Type B pancreatic cell (in vitro differentiated cells): ENCODE measurements at regions not wholly inside any gene's neighbourhood (a gene's known extent, or its start where the extent isn't known, plus 50 kb on each side); places are given as distances from the start of the nearest gene placed in this dataset.

ENCODE experiments used
- DNase-seq: peaks from one replicate; pipeline ENCODE4 v3.0.0; 2021; ENCODE audit warnings: mixed read lengths; ENCODE audit not compliant: unreplicated experiment; ENCODE audit errors: extremely low spot score
- H3K27ac Mint-ChIP-seq: 2 replicates; pipeline ENCODE4 v1.8.0; 2021; ENCODE audit warnings: mild to moderate bottlenecking, mixed read lengths
- H3K27me3 Mint-ChIP-seq: 2 replicates; pipeline ENCODE4 v1.8.0; 2021; ENCODE audit warnings: mixed read lengths
- H3K36me3 Mint-ChIP-seq: 2 replicates; pipeline ENCODE4 v1.8.0; 2021; ENCODE audit warnings: mixed read lengths
- H3K4me1 Mint-ChIP-seq: one replicate; pipeline ENCODE4 v1.8.0; 2021; ENCODE audit warnings: mixed read lengths; ENCODE audit not compliant: unreplicated experiment
- H3K4me3 Mint-ChIP-seq: 2 replicates; pipeline ENCODE4 v1.8.0; 2021; ENCODE audit warnings: mild to moderate bottlenecking, mixed read lengths
- H3K9me3 Mint-ChIP-seq: 2 replicates; pipeline ENCODE4 v1.8.0; 2021; ENCODE audit warnings: mixed read lengths
- CTCF ChIP-seq: fragments of 200-600 bp; sonication (generic); conservative IDR thresholded peaks from 2 replicates; pipeline ENCODE4 v1.5.0; 2021; ENCODE audit warnings: antibody characterized with exemption, mild to moderate bottlenecking

GRCh38 chr21:43332861-43333297 lies 94.1 kb downstream of the SIK1 start:
- peak overlapping the region; percentile 98 for H3K27ac Mint-ChIP-seq
- TF ChIP-seq CTCF = no peak
- H3K27me3 Mint-ChIP-seq = no peaks in the 10 kb centered on the region
- no peaks in the 10 kb centered on the region for H3K36me3 Mint-ChIP-seq
- H3K4me3 Mint-ChIP-seq = peak overlapping the region; percentile 72
- DNase-seq = no peak
- H3K9me3 Mint-ChIP-seq = no peaks in the 10 kb centered on the region
- peaks cover 33% of the 10 kb centered on the region for H3K4me1 Mint-ChIP-seq

GRCh38 chr21:43331962-43332828 lies 94.7 kb downstream of the SIK1 start:
- peak overlapping the region; percentile 71 for H3K4me3 Mint-ChIP-seq
- no peak for TF ChIP-seq CTCF
- H3K36me3 Mint-ChIP-seq = no peaks in the 10 kb centered on the region
- H3K9me3 Mint-ChIP-seq = no peaks in the 10 kb centered on the region
- no peaks in the 10 kb centered on the region for H3K27me3 Mint-ChIP-seq
- peaks cover 33% of the 10 kb centered on the region for H3K4me1 Mint-ChIP-seq
- H3K27ac Mint-ChIP-seq = peak overlapping the region; percentile 87
- DNase-seq = no peak

DNA sequence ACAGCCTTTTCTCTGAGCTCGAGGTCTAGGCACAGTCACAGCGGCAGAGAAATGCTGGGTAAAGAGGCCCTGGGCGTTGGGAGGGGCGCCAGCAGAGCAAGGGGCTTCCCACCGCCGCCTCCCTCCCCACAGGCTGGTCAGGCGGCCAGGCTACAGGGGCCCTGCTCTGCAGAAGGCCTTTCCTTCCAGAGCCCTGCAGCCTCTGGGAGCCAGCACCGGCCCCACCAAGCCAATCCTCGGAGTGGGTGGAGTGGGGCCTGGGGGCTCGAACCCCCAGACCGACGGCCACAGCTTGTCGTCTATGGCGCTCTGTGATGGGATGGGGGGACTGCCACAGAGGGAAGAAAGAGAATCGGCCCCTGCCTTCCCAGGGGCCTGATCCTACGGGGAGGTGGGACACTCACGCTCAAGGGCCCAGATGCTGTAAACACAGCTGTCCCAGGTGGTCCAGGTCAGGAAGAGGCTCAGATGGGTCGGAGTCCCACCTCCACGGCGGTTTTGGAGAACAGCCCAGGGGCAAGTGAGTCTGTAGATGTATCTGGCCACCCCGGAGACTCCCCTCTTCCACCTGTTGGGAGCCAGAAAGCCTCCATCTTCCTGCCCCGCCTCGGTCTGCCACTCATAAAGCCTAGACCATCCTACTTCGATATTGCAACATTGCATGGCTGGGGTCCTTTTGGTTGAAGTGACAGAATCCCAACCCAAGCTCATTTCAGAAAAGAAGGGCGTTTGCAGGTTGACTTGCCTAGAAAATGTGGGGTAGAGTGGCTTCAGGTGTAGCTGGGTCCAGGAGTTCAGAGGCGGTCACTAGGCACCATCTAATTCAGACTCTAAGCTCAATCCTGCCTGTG lies 95.6 kb downstream of the SIK1 start:
- Mint-ChIP-seq H3K27me3 (no peaks in the 10 kb centered on the region), H3K4me1 (peaks cover 34% of the 10 kb centered on the region), H3K4me3 (no peak overlapping the region), H3K36me3 (no peaks in the 10 kb centered on the region), H3K9me3 (no peaks in the 10 kb centered on the region), H3K27ac (peak overlapping the region; percentile 87)
- TF ChIP-seq CTCF = no peak
- no peak for DNase-seq

DNA sequence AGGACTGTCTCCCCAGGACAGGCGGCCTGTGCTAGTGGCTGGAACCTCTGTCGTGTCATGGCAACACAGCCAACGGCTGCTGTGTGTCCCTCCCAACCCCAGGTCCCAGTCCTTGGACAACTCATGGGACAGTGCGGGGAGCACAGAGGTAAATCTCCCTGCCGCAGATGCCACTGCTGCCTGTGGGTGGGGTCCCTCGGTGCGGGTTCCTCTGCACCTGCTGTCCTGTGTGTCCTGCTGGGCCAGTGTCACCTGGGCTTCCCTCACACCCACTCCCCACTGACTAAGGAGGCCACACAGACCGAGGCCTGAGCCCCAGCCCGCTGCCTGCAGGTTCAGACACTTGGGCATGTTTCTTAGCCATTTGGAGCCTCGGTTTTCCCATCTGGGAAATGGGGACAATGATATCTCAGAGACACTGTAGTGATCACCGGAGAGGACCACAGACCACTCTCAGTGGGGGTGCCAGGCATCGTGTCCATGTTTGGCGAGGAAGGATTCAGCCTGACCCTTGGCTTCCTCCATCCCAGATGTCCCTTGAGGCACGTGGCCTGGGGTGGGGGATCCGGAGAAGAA lies 96.5 kb downstream of the SIK1 start:
- no peaks in the 10 kb centered on the region for H3K36me3 Mint-ChIP-seq
- H3K4me3 Mint-ChIP-seq = no peak overlapping the region
- DNase-seq = no peak
- peaks cover 39% of the 10 kb centered on the region for H3K4me1 Mint-ChIP-seq
- H3K9me3 Mint-ChIP-seq = no peaks in the 10 kb centered on the region
- no peak overlapping the region for H3K27ac Mint-ChIP-seq
- no peaks in the 10 kb centered on the region for H3K27me3 Mint-ChIP-seq
- no peak for TF ChIP-seq CTCF

DNA sequence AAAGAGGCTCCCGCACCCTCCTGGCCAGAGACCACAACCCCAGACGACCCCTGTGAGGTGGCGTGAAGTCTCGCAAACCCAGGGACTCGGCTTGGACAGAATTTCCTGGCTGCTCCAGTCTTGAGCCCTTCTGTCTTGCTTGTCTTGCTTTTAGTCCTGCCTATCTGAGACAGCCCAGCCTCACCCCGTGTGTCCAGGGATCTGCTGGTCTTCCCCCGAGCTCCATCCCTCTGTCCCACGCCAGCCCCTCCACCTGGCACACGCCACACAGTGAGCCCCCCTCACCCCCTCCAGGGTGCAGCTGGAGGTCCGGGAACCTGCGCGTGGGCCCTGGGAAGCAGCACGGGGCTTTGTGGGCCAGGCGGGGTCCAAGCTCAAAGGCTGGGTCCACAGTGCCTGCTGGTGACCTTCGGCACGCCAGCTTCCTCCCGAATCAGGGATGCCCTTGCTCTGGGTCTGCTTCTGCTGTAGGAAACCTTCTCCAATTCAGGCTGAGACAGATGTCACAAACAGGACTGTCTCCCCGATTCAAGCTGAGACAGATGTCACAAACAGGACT lies 97.1 kb downstream of the SIK1 start:
- Mint-ChIP-seq H3K4me3 (no peak overlapping the region), H3K4me1 (peaks cover 39% of the 10 kb centered on the region), H3K27ac (no peak overlapping the region), H3K36me3 (no peaks in the 10 kb centered on the region), H3K27me3 (no peaks in the 10 kb centered on the region), H3K9me3 (no peaks in the 10 kb centered on the region)
- no peak for DNase-seq
- TF ChIP-seq CTCF = no peak
